ENCODE measurements at regions not wholly inside any gene's neighbourhood (a gene's known extent, or its start where the extent isn't known, plus 50 kb on each side); places are given as distances from the start of the nearest gene placed in this dataset.

- no peak for DNase-seq
- Mint-ChIP-seq H3K27me3 (peaks cover 22% of the 10 kb centered on the region), H3K36me3 (no peaks in the 10 kb centered on the region), H3K4me3 (no peak overlapping the region), H3K9me3 (no peaks in the 10 kb centered on the region), H3K4me1 (no peaks in the 10 kb centered on the region), H3K27ac (no peak overlapping the region)
Measured at GRCh38 chr7:106196460-106197021, 84.4 kb upstream of the SYPL1 start.

DNA sequence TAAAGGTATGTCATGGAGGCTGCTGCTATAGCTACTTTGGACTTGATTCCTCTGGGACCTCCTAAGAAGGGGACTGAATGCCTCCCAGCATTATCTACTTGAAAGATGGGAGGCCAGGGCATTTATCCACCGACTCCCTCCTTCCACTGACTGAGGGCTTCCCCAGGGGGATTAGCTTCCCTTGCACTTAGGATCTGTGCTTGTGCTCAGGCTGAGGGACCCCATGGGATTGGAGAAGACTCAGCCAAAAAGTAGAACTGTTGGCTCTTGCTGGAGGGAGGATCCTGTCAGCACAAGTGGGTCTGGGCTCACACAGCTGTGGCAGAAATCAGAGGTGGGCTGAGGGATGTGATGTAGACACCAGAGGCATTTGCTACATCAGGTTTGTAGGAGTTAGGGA is 81.5 kb upstream of the SYPL1 start:
- Mint-ChIP-seq H3K4me3 (no peak overlapping the region), H3K36me3 (no peaks in the 10 kb centered on the region), H3K4me1 (no peaks in the 10 kb centered on the region), H3K27ac (no peak overlapping the region), H3K27me3 (peaks cover 19% of the 10 kb centered on the region), H3K9me3 (no peaks in the 10 kb centered on the region)
- no peak for DNase-seq

- Mint-ChIP-seq H3K36me3 (no peaks in the 10 kb centered on the region), H3K9me3 (no peaks in the 10 kb centered on the region)
Measured at GRCh38 chr7:106190589-106191330, 78.6 kb upstream of the SYPL1 start.

DNA sequence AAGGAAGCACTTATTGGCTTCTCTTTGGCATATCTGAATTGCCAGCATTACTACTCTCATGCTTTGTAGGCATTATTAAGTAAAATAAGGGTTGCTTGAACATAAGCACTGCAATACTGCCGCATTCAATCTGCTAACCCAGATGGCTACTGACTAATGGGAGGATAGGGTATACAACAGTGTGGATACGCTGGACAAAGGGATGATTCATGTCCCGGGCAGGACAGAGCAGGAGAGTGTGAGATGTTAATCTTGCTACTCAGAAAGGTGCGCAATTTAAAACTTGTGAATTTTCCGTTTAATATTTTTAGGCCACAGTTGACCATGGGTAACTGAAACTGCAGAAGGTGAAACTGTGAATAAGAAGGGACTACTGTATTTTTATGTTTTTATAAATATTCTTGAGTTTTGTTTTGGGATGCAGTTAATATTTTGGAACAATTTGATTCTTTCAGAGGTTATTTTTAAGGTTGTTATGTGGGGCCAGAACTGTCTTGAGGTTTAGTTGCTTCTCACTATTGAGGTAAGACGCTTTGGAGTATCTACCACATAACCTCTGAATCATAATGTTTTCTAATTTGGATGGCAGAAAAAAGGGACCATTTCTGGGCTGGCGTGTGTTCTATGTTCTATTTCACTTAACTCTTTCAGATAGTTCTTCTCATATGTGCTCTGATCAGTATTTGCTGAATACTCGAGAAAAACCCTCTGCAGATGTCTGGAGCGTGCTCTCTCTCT is 75.7 kb upstream of the SYPL1 start:
- H3K36me3 Mint-ChIP-seq: no peaks in the 10 kb centered on the region
- H3K4me1 Mint-ChIP-seq: peaks cover 10% of the 10 kb centered on the region
- no peaks in the 10 kb centered on the region for H3K9me3 Mint-ChIP-seq
- no peak overlapping the region for H3K27ac Mint-ChIP-seq
- no peak for DNase-seq
- H3K27me3 Mint-ChIP-seq: peaks cover 9% of the 10 kb centered on the region
- no peak overlapping the region for H3K4me3 Mint-ChIP-seq

More at GRCh38 chr7:106190589-106191330, 78.6 kb upstream of the SYPL1 start:
- no peak overlapping the region for H3K4me3 Mint-ChIP-seq
- DNase-seq: no peak
- H3K4me1 Mint-ChIP-seq: no peaks in the 10 kb centered on the region
- H3K27me3 Mint-ChIP-seq: peaks cover 16% of the 10 kb centered on the region
- no peak overlapping the region for H3K27ac Mint-ChIP-seq

- Mint-ChIP-seq H3K27me3 (peaks cover 5% of the 10 kb centered on the region), H3K27ac (no peak overlapping the region), H3K36me3 (no peaks in the 10 kb centered on the region), H3K4me3 (no peak overlapping the region), H3K4me1 (peaks cover 16% of the 10 kb centered on the region), H3K9me3 (no peaks in the 10 kb centered on the region)
- DNase-seq: no peak
Measured at GRCh38 chr7:106185719-106186118, 73.6 kb upstream of the SYPL1 start.

DNA sequence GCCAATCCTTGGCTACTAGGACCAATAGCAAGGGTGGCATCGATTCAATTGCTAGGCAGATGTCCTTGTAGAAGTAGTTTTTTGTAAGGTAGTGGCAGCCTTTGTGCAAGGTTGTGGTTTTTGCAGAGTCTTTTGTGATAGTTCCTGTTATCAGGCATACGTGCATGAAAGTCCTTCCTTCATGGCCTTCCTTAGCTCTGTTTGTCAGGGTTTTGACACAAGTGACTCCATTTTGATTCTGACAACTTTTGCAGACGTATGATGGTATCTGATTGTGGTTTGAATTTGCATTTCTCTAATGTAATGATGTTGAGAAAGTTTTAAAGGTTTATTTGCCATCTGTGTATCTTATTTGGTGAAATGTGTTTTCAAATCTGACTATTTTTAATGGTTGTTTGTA is 71.8 kb upstream of the SYPL1 start:
- peaks cover 16% of the 10 kb centered on the region for H3K4me1 Mint-ChIP-seq
- H3K27ac Mint-ChIP-seq: no peak overlapping the region
- H3K9me3 Mint-ChIP-seq: no peaks in the 10 kb centered on the region
- peaks cover 7% of the 10 kb centered on the region for H3K27me3 Mint-ChIP-seq
- H3K36me3 Mint-ChIP-seq: no peaks in the 10 kb centered on the region
- no peak overlapping the region for H3K4me3 Mint-ChIP-seq
- DNase-seq: no peak

GRCh38 chr7:106182904-106183303 is 70.8 kb upstream of the SYPL1 start:
- no peaks in the 10 kb centered on the region for H3K9me3 Mint-ChIP-seq
- no peaks in the 10 kb centered on the region for H3K36me3 Mint-ChIP-seq
- H3K27me3 Mint-ChIP-seq: peaks cover 7% of the 10 kb centered on the region
- no peak overlapping the region for H3K27ac Mint-ChIP-seq
- peaks cover 16% of the 10 kb centered on the region for H3K4me1 Mint-ChIP-seq
- no peak overlapping the region for H3K4me3 Mint-ChIP-seq
- no peak for DNase-seq

- H3K27me3 Mint-ChIP-seq: peaks cover 7% of the 10 kb centered on the region
- H3K36me3 Mint-ChIP-seq: no peaks in the 10 kb centered on the region
Measured at GRCh38 chr7:106181658-106182265, 69.7 kb upstream of the SYPL1 start.

DNA sequence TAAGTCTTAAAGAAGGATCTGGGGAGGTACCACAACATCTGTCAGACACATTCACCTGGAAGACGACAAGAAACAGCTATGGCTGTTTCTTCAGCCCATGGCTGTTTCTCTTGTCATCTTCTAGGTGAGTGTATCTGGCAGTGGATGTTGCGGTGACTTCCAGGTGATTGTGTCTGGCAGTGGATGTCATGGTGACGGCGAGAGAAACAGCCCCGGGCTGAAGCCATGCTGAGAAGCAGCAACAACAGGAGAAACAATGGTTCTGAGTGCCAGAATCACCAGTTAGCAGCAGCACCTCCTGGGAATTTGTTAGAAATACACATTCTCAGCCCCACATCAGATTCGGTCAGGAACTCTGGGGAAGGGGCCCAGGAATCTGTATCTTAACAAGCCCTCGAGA is 68.6 kb upstream of the SYPL1 start:
- H3K4me3 Mint-ChIP-seq: no peak overlapping the region
- H3K27ac Mint-ChIP-seq: no peak overlapping the region
- H3K36me3 Mint-ChIP-seq: no peaks in the 10 kb centered on the region
- peaks cover 15% of the 10 kb centered on the region for H3K27me3 Mint-ChIP-seq
- no peaks in the 10 kb centered on the region for H3K9me3 Mint-ChIP-seq
- no peak for DNase-seq
- H3K4me1 Mint-ChIP-seq: peaks cover 16% of the 10 kb centered on the region

More at GRCh38 chr7:106181658-106182265, 69.7 kb upstream of the SYPL1 start:
- Mint-ChIP-seq H3K27ac (no peak overlapping the region), H3K9me3 (no peaks in the 10 kb centered on the region), H3K4me3 (no peak overlapping the region), H3K4me1 (peaks cover 16% of the 10 kb centered on the region)
- DNase-seq: no peak

GRCh38 chr7:106179256-106179655 is 67.1 kb upstream of the SYPL1 start:
- H3K4me1 Mint-ChIP-seq: peaks cover 12% of the 10 kb centered on the region
- H3K4me3 Mint-ChIP-seq: no peak overlapping the region
- H3K27me3 Mint-ChIP-seq: peaks cover 19% of the 10 kb centered on the region
- H3K36me3 Mint-ChIP-seq: no peaks in the 10 kb centered on the region
- DNase-seq: no peak
- no peak overlapping the region for H3K27ac Mint-ChIP-seq
- H3K9me3 Mint-ChIP-seq: no peaks in the 10 kb centered on the region

GRCh38 chr7:106178593-106179134 is 66.6 kb upstream of the SYPL1 start:
- Mint-ChIP-seq H3K9me3 (no peaks in the 10 kb centered on the region), H3K4me3 (no peak overlapping the region), H3K27ac (no peak overlapping the region), H3K27me3 (peaks cover 19% of the 10 kb centered on the region), H3K4me1 (peaks cover 7% of the 10 kb centered on the region), H3K36me3 (no peaks in the 10 kb centered on the region)
- DNase-seq: no peak

GRCh38 chr7:106177738-106178592 is 65.9 kb upstream of the SYPL1 start:
- Mint-ChIP-seq H3K4me1 (peaks cover 6% of the 10 kb centered on the region), H3K9me3 (no peaks in the 10 kb centered on the region), H3K4me3 (no peak overlapping the region), H3K27ac (no peak overlapping the region), H3K36me3 (no peaks in the 10 kb centered on the region), H3K27me3 (peaks cover 19% of the 10 kb centered on the region)
- no peak for DNase-seq

DNA sequence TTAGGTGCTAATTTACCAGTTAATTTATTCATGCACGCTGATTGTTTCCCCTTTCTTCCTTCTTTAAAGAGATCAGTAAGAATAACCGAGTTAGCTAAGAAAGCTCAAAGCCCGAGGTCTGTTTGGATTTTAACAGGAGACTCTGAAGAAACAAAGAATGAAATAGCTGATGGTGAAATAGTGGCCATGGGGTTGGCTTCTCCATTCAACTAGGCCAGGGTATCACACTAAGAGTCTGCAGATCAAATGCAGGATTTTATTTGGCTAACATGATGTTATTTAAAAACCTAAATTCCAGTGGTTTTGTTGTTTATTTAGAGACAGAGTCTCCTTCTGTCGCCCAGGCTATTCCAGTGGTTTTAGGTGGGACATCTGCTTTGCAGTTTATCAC is 65.2 kb upstream of the SYPL1 start:
- H3K4me1 Mint-ChIP-seq: peaks cover 6% of the 10 kb centered on the region
- H3K4me3 Mint-ChIP-seq: no peak overlapping the region
- no peak overlapping the region for H3K27ac Mint-ChIP-seq

More for the DNA sequence above, 65.2 kb upstream of the SYPL1 start:
- DNase-seq: no peak
- Mint-ChIP-seq H3K9me3 (no peaks in the 10 kb centered on the region), H3K36me3 (no peaks in the 10 kb centered on the region), H3K27me3 (peaks cover 19% of the 10 kb centered on the region)
